ENCODE measurements at regions not wholly inside any gene's neighbourhood (a gene's known extent, or its start where the extent isn't known, plus 50 kb on each side); places are given as distances from the start of the nearest gene placed in this dataset.

DNA sequence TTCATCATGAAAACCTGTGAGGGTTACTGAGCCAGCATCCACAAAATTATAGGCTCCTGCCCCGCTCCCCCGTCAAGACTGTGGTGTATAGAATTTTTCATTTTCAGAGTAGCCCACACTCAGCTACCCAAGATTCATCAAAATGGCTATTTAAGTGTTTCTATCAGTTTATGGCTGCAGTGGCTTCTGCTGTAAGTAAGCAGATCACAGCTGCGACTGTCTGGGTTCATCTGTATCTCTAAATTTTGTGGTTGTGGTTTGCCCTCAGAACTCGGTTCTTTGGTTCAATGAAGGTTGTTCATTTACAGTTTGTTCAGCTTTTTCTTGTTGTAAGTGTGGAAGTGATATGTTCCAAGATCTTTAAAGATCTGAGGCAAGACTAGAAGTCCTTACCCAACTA lies 284.2 kb downstream of the DOK5 start:
- ATAC-seq (ENCODE audit: insufficient number of reproducible peaks, low FRiP score, low read depth) (no peak), DNase-seq (ENCODE audit: low spot score) (no peak)
- H3K27ac ChIP-seq, result no peak overlapping the region
- no peak overlapping the region for H3K4me3 ChIP-seq
- no peak for TF ChIP-seq CTCF (IDR thresholded peaks at IDR 0.05)
- H3K4me1 ChIP-seq (ENCODE audit: control insufficient read depth in 1 of 2, low read depth in 2 of 2), result no peaks in the 10 kb centered on the region
- H3K9me3 ChIP-seq, result no peaks in the 10 kb centered on the region
- no peaks in the 10 kb centered on the region for H3K27me3 ChIP-seq (replicated peaks; ENCODE audit: insufficient read depth)
- no peaks in the 10 kb centered on the region for H3K36me3 ChIP-seq

GRCh38 chr20:54746796-54747195 lies 271.4 kb downstream of the DOK5 start:
- DNase-seq (ENCODE audit: low spot score), result no peak
- no peak for TF ChIP-seq CTCF (IDR thresholded peaks at IDR 0.05)
- no peaks in the 10 kb centered on the region for H3K4me1 ChIP-seq (ENCODE audit: control insufficient read depth in 1 of 2, low read depth in 2 of 2)
- no peaks in the 10 kb centered on the region for H3K9me3 ChIP-seq
- no peak overlapping the region for H3K4me3 ChIP-seq
- no peak overlapping the region for H3K27ac ChIP-seq
- no peaks in the 10 kb centered on the region for H3K27me3 ChIP-seq (replicated peaks; ENCODE audit: insufficient read depth)
- no peaks in the 10 kb centered on the region for H3K36me3 ChIP-seq
- ATAC-seq (ENCODE audit: insufficient number of reproducible peaks, low FRiP score, low read depth), result no peak

GRCh38 chr20:54745780-54746179 lies 270.4 kb downstream of the DOK5 start:
- no peaks in the 10 kb centered on the region for H3K27me3 ChIP-seq (replicated peaks; ENCODE audit: insufficient read depth)
- no peaks in the 10 kb centered on the region for H3K4me1 ChIP-seq (ENCODE audit: control insufficient read depth in 1 of 2, low read depth in 2 of 2)
- H3K4me3 ChIP-seq, result no peak overlapping the region
- no peaks in the 10 kb centered on the region for H3K36me3 ChIP-seq
- no peak for ATAC-seq (ENCODE audit: insufficient number of reproducible peaks, low FRiP score, low read depth)
- H3K27ac ChIP-seq, result no peak overlapping the region
- no peaks in the 10 kb centered on the region for H3K9me3 ChIP-seq
- DNase-seq (ENCODE audit: low spot score), result no peak
- TF ChIP-seq CTCF (IDR thresholded peaks at IDR 0.05), result no peak

- Histone ChIP-seq H3K4me3 (no peak overlapping the region), H3K27me3 (replicated peaks; ENCODE audit: insufficient read depth) (no peaks in the 10 kb centered on the region), H3K36me3 (no peaks in the 10 kb centered on the region), H3K27ac (no peak overlapping the region), H3K9me3 (no peaks in the 10 kb centered on the region), H3K4me1 (ENCODE audit: control insufficient read depth in 1 of 2, low read depth in 2 of 2) (no peaks in the 10 kb centered on the region)
- no peak for TF ChIP-seq CTCF (IDR thresholded peaks at IDR 0.05)
- ATAC-seq (ENCODE audit: insufficient number of reproducible peaks, low FRiP score, low read depth) (no peak), DNase-seq (ENCODE audit: low spot score) (no peak)
These were observed 268.7 kb downstream of the DOK5 start for GRCh38 chr20:54744097-54744496.

DNA sequence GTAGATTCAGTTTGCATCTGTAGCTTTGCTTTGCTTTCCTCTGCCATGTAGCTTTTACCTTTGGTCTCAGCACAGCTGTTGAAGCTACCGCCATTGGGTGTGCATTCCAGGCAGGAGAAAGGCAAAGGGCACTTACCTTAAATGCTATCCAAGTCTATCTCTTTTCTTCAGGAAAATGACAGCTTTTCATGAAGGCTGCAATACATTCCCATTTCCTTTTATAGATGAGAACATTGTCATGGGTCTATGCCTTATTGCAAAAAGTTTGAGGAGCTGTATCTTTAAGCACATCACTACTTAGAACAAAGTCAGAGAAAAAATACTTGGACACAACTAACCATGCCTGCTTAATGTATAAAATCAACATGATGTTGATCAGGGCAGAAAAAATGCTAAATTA lies 266.8 kb downstream of the DOK5 start:
- Histone ChIP-seq H3K4me1 (ENCODE audit: control insufficient read depth in 1 of 2, low read depth in 2 of 2) (no peaks in the 10 kb centered on the region), H3K4me3 (no peak overlapping the region), H3K27me3 (replicated peaks; ENCODE audit: insufficient read depth) (no peaks in the 10 kb centered on the region), H3K27ac (no peak overlapping the region), H3K9me3 (no peaks in the 10 kb centered on the region), H3K36me3 (no peaks in the 10 kb centered on the region)
- no peak for ATAC-seq (ENCODE audit: insufficient number of reproducible peaks, low FRiP score, low read depth)
- DNase-seq (ENCODE audit: low spot score), result no peak
- no peak for TF ChIP-seq CTCF (IDR thresholded peaks at IDR 0.05)
